GM12878 (cell line): ENCODE measurements at regions not wholly inside any gene's neighbourhood (a gene's known extent, or its start where the extent isn't known, plus 50 kb on each side); places are given as distances from the start of the nearest gene placed in this dataset.

Experiments used
- ATAC-seq: fragments of 200-7000 bp; cut with Tn5 transposase; 3 replicates; pipeline ENCODE4 v1.9.1; 2020; ENCODE audit warnings: mild to moderate bottlenecking, moderate library complexity
- BruUV-seq: library from RNA; stranded (reverse); fragments of 400-500 nt; replicated peaks from 2 replicates; lab custom pipeline; 2021; lab: Mats Ljungman, UMichigan
- CTCF ChIA-PET: fragments of 300-600 bp; sonication (Branson Sonifier 250); formaldehyde crosslinking; extraction: SDS; loops from one replicate; lab custom pipeline; 2021; ENCODE audit warnings: inconsistent platforms; lab: Yijun Ruan, JAX
- POLR2A ChIA-PET: fragments of 350-600 bp; formaldehyde crosslinking; extraction: SDS; loops from one replicate; lab custom pipeline; 2021; ENCODE audit warnings: inconsistent platforms; lab: Charles Lee
- RAD21 ChIA-PET: fragments of 300-600 bp; sonication (Branson Sonifier 250); formaldehyde crosslinking; loops from one replicate; lab custom pipeline; 2023; ENCODE audit warnings: antibody characterized with exemption; ENCODE audit not compliant: unreplicated experiment; lab: Charles Lee
- SMC1A ChIA-PET: fragments of 300-600 bp; sonication (Branson Sonifier 250); formaldehyde crosslinking; loops from one replicate; lab custom pipeline; 2023; ENCODE audit not compliant: unreplicated experiment, uncharacterized antibody; lab: Charles Lee
- DNase-seq: peaks from one replicate; pipeline ENCODE4 v3.0.0-alpha.2; 2011; ENCODE audit warnings: low read depth, low spot score
- FAIRE-seq: peaks from 3 replicates; lab custom pipeline; 2011; peaks lifted over from hg19 to GRCh38; lab: Jason Lieb, UNC
- H2AFZ ChIP-seq: 2 replicates; pipeline ENCODE4 v1.6.0; 2011; ENCODE audit warnings: low read depth, low read length, control low read depth; ENCODE audit not compliant: control insufficient read depth
- H3K27ac ChIP-seq: 2 replicates; pipeline ENCODE4 v1.5.1; 2011; ENCODE audit warnings: control low read depth; ENCODE audit not compliant: control insufficient read depth, insufficient read depth
- H3K27me3 ChIP-seq, 2 experiments: replicated peaks in 1 of 2; 2 replicates each; pipeline versions ENCODE4 v1.6.0 to v1.6.1; 2011; ENCODE audit warnings: low read length in 1 of 2; ENCODE audit not compliant: control insufficient read depth in 2 of 2, insufficient read depth in 2 of 2
- H3K36me3 ChIP-seq, 2 experiments: 2 replicates each; pipeline ENCODE4 v1.5.1; 2011; ENCODE audit warnings: low read length in 1 of 2; ENCODE audit not compliant: control insufficient read depth in 2 of 2, insufficient read depth in 2 of 2
- H3K4me1 ChIP-seq: 2 replicates; pipeline ENCODE4 v1.6.1; 2011; ENCODE audit warnings: mild to moderate bottlenecking, low read length, moderate library complexity, mixed read lengths; ENCODE audit not compliant: control insufficient read depth, insufficient read depth
- H3K4me2 ChIP-seq: 2 replicates; pipeline ENCODE4 v1.6.0; 2011; ENCODE audit warnings: control low read depth; ENCODE audit not compliant: control insufficient read depth, insufficient read depth
- H3K4me3 ChIP-seq: fragments of 200-600 bp; sonication (generic); 2 replicates; pipeline ENCODE4 v1.5.1; 2016
- H3K79me2 ChIP-seq: 2 replicates; pipeline ENCODE4 v1.6.0; 2011; ENCODE audit warnings: low read length; ENCODE audit not compliant: control insufficient read depth, insufficient read depth
- H3K9ac ChIP-seq: 2 replicates; pipeline ENCODE4 v1.8.0; 2011; ENCODE audit warnings: low read length, control low read depth, mixed read lengths; ENCODE audit not compliant: control insufficient read depth, insufficient read depth
- H3K9me3 ChIP-seq: replicated peaks from 3 replicates; pipeline ENCODE4 v1.5.1; 2011; ENCODE audit warnings: mild to moderate bottlenecking, low read length; ENCODE audit not compliant: control insufficient read depth, insufficient read depth
- H4K20me1 ChIP-seq: 2 replicates; pipeline ENCODE4 v1.6.0; 2011; ENCODE audit not compliant: control insufficient read depth, insufficient read depth
- KDM1A ChIP-seq: fragments of 200-600 bp; sonication (generic); IDR thresholded peaks from 2 replicates; pipeline ENCODE4 v1.6.1; 2016; ENCODE audit warnings: borderline replicate concordance
- NFXL1 ChIP-seq: fragments of 450-650 bp; IDR thresholded peaks from 2 replicates; pipeline ENCODE4 v1.6.1; 2017; ENCODE audit warnings: antibody characterized with exemption, mild to moderate bottlenecking, borderline replicate concordance
- NFYA ChIP-seq: IDR thresholded peaks from 2 replicates; pipeline ENCODE4 v1.6.1; 2011; ENCODE audit warnings: low read depth, mild to moderate bottlenecking, low read length, improper control_type of control experiment, borderline replicate concordance
- PBX3 ChIP-seq: IDR thresholded peaks from 2 replicates; pipeline ENCODE4 v1.6.1; 2011; ENCODE audit warnings: mild to moderate bottlenecking, low read depth, low read length, moderate library complexity; ENCODE audit not compliant: insufficient replicate concordance
- STAT1 ChIP-seq: fragments of 450-650 bp; conservative IDR thresholded peaks from 2 replicates; pipeline ENCODE4 v1.6.1; 2014; ENCODE audit warnings: antibody characterized with exemption, mild to moderate bottlenecking
- WGBS: methylation state at CpG from one replicate; pipeline ENCODE4 v1.1.6; 2016; ENCODE audit warnings: low lambda C conversion rate; ENCODE audit not compliant: insufficient replicate concordance, insufficient coverage; ENCODE audit errors: missing lambda C conversion rate; 5-methylcytosine and 5-hydroxymethylcytosine counted together
- in situ Hi-C: fragments of 300-500 bp; cut with MboI; formaldehyde crosslinking; loops from 9 replicates; pipeline ENCODE4 v1.14.3; 2018; ENCODE audit warnings: mixed read lengths
- intact Hi-C: fragments of 100-400 bp; cut with micrococcal nuclease; formaldehyde crosslinking; loops from one replicate; pipeline ENCODE4 v1.14.2; 2022; ENCODE audit not compliant: unreplicated experiment
- TF ChIP-seq, protein P1 (sequence below): fragments of 450-650 bp; IDR thresholded peaks from 2 replicates; pipeline ENCODE4 v1.6.1; 2017; ENCODE audit warnings: mild to moderate bottlenecking, low read depth, inconsistent platforms; ENCODE audit not compliant: poor library complexity, severe bottlenecking

- TF ChIP-seq, protein P1, sequence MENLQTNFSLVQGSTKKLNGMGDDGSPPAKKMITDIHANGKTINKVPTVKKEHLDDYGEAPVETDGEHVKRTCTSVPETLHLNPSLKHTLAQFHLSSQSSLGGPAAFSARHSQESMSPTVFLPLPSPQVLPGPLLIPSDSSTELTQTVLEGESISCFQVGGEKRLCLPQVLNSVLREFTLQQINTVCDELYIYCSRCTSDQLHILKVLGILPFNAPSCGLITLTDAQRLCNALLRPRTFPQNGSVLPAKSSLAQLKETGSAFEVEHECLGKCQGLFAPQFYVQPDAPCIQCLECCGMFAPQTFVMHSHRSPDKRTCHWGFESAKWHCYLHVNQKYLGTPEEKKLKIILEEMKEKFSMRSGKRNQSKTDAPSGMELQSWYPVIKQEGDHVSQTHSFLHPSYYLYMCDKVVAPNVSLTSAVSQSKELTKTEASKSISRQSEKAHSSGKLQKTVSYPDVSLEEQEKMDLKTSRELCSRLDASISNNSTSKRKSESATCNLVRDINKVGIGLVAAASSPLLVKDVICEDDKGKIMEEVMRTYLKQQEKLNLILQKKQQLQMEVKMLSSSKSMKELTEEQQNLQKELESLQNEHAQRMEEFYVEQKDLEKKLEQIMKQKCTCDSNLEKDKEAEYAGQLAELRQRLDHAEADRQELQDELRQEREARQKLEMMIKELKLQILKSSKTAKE: no peak
- TF ChIP-seq, all 136 proteins: peak for 0
These were observed 133.1 kb upstream of the C1orf174 start (continued) for GRCh38 chr1:4033129-4033676.

DNA sequence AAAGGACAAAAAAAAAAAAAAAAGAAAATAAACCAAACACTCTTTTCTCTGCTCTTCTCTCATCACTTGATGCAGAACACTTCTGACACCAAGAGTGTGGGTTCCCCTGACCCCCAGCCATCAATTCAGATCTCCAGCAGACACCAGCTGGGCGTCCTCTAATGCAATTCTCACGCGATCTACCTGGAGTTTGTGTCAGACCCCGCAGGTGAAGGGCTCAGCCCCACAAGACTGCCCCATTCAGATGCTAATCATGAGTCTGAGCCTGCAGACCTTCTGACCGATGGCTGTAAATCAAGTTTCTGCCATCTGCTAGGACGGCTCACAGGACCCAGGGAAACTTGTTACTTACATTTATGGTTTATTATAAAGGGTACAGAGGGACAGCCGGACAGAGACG lies 133.6 kb upstream of the C1orf174 start:
- no peak overlapping the region for H3K4me3 ChIP-seq
- POLR2A ChIA-PET: no interaction called here
- intact Hi-C loops: no loop called here
- CTCF ChIA-PET: no interaction called here
- no peak overlapping the region for H3K27ac ChIP-seq
- no peak for ATAC-seq
- H2AFZ ChIP-seq: no peak overlapping the region
- no peaks in the 10 kb centered on the region for H3K4me1 ChIP-seq
- no peaks in the 10 kb centered on the region for H3K79me2 ChIP-seq
- RAD21 ChIA-PET: no interaction called here
- no peaks in the 10 kb centered on the region for H3K36me3 ChIP-seq
- no peaks in the 10 kb centered on the region for H3K27me3 ChIP-seq
- no peak for FAIRE-seq
- SMC1A ChIA-PET: no interaction called here
- H3K9ac ChIP-seq: no peak overlapping the region
- in situ Hi-C loops: no loop called here
- no peak for TF ChIP-seq KDM1A
- TF ChIP-seq STAT1: no peak
- TF ChIP-seq NFYA: no peak
- TF ChIP-seq NFXL1: no peak
- no peak for TF ChIP-seq PBX3
- TF ChIP-seq, all 136 proteins: peak for 0
- DNase-seq: no peak
- Histone ChIP-seq H3K4me2 (no peak overlapping the region), H4K20me1 (no peaks in the 10 kb centered on the region), H3K9me3 (no peaks in the 10 kb centered on the region; the same call in 2 of the 3 replicates)
- WGBS: 55% methylated on average over 8 of the region's 8 CpGs
- no TSS peak for BruUV-seq
